COLO668 (cell line): ENCODE measurements at regions not wholly inside any gene's neighbourhood (a gene's known extent, or its start where the extent isn't known, plus 50 kb on each side); places are given as distances from the start of the nearest gene placed in this dataset.
"Not testable (repeated sequence)": the region's sequence is repeated elsewhere in the genome, so short reads cannot be mapped to it uniquely, and the experiment has no call there.

Experiments used
- DNase-seq: peaks from one replicate; lab custom pipeline; 2025; ENCODE audit not compliant: unreplicated experiment; lab: John Stamatoyannopoulos, UW

GRCh38 chr5:16392718-16393117 lies 72.9 kb downstream of the ZNF622 start:
- no peak for DNase-seq

DNA sequence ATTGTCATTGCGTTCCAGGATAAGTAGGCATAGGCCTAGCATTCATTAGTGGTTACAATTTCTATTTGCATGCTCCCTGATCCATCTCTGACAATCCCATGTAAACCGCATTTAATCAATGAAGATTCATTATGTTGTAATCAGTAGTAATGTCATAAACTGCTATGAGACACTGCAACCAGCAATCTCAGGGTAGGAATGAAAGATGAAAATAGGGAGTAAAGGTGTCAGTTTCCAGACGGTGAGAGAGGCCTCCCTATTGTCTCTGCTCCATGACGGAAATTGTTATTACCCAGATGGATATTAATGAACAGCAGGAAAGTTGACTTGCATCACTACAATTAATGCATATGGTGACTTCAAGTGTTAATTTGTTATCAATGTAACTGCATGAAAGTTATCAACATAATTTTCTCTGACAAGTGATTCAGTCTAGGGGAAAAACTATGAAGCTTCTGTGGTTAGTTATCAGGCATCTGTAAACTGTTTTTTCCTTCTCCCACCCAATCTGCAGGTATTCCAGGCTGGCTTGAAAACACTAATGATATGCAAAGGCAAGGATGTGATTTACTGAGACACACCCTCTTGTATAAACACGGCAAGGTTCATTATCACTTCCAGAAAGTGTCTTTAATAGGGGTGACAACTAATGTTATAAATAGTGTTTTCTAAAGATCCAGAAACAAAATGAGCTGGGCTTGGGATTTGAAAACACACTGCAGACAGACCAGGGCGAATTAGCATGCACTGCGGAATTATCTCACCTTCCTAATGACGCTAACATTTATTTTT lies 73.5 kb downstream of the ZNF622 start:
- DNase-seq: no peak

GRCh38 chr5:16390825-16391224 lies 74.8 kb downstream of the ZNF622 start:
- no peak for DNase-seq

DNA sequence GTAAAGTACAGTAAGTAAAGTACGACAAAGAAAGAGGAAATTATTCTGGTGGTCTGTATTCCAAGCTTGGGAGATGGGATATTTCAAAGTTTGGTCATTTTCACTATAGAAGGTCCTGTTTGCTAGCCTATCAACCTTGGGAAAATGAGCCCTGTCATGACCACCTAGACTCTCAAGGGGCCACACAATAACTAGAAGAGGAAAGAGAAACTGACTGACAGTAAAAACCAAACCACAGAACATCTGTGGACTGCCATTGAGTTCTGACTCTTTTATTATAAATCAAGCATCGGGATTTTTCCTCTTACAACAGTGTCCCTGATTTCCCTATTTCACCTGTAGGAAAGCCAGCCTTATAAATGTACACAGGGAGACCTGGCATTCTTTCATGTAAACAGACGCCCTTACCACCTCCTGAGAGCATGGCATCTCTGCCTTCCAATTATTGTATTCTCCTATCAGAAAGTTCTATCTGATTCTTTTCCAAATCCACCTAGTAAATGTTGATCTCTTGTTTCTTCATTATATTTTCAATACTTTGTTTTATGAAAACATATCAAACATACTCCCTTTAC lies 80.0 kb downstream of the ZNF622 start:
- DNase-seq: no peak

DNA sequence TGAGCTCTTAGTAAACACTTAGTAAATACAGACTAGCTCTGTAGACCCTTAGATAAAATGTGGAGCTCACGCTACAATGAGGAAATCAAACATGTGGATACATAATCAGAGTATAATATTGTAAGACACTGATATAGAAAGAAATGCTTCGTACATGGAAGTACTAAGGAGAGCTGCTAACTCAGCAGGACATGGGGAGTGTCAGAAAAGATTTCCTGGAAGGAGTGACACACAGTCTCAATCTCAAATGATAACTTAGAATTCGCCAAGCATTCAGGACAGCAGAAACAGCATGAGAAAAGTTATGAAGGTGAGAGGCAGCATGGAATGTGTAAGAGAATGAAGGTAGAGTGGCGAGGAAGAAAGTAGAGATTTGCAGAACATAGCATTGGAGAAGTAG lies 80.8 kb downstream of the ZNF622 start:
- no peak for DNase-seq

DNA sequence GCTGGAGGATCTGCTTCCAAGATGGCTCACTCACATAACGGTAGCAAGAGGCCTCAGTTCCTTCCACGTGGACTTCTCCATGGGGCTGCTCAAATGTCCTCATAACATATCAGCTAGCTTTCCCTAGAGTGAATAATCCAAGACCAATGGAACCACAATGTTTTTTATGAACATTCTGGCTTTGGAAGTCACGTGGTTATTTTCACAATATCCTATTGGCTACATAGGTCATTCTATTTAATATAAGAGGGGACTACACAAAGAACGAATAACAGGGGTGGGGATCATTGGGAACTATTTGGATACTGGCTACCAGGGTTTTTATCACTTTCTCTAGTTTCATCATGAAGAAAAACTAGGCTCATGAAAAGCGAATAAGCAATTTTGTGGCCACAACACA lies 81.4 kb downstream of the ZNF622 start:
- no peak for DNase-seq

GRCh38 chr5:16383544-16384052 lies 82.0 kb downstream of the ZNF622 start:
- no peak for DNase-seq

DNA sequence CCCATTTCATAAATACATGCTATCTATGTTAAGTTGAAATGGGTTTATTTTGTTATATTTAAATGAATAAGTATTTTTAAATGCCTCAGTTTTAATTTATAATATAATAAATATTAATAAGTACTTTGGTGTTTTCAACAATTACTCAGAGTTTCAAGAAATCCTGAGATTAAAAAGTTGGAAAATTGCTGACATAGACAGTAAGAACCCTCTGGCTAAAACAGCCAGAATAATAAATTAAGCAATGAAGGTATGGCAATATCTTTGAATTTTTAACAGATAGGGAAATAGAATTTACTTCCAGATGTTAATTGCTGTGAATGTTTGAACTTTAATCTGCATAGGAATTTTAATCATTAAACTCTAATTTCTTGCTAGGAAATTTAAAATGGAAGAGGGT lies 83.6 kb downstream of the ZNF622 start:
- DNase-seq: no peak

DNA sequence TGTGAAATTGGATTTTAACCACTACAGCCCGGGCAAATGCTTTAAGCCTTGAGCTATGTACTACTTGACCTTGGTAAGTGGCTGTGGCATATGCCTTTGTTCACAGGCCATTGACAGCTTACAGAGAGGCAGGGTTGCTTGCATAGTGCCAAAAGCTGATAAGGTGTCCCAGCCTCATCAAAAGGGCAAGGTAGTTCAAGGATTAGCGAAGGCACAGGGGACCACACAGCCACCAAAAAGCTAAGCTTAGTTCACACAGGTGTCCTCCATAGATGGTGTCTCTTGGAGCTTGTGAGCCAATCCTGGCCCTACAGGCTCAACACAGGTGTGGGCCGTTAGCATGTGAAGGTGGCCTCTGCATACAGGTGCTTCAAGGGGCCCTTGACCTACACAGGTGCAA lies 86.8 kb downstream of the ZNF622 start:
- no peak for DNase-seq

DNA sequence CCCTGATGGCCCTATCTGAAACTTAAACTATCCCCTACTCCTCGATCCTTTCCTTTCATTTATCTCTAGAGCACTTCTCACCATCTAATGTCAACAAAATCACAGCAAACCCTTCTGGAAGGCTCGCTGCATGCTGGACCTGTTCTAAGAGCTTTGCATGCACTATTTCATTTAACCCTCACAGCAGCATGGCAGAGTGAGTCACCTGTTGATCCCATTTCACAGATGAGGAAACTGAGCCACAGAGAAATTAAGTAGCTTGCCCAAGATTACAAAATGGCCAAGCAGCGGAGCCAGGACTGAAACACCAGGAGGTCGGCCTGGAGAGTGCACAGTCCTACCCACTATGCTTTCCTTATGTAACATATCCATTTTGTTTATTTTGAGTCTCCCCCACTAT lies 93.1 kb downstream of the ZNF622 start:
- no peak for DNase-seq

DNA sequence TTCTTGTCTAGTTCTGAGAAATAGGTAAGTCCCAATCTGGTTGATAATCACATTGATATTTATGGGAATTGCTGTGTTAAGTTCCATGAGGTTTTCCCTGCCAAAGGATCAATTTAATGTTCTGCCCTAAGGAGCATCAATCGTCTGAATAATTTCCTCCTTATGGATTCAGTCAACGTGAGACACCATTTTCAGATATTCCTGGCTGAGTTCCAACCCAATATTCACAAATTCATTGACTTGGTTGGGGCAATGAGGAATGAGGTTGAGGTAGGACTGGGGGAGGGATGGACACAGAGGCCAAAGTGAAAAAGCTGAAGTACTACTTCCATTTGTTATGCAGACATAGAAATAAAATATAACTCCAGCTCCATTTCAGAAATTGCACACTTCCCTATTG lies 99.1 kb downstream of the ZNF622 start:
- DNase-seq: no peak

GRCh38 chr5:16364910-16365309 lies 100.7 kb downstream of the ZNF622 start:
- DNase-seq: no peak

DNA sequence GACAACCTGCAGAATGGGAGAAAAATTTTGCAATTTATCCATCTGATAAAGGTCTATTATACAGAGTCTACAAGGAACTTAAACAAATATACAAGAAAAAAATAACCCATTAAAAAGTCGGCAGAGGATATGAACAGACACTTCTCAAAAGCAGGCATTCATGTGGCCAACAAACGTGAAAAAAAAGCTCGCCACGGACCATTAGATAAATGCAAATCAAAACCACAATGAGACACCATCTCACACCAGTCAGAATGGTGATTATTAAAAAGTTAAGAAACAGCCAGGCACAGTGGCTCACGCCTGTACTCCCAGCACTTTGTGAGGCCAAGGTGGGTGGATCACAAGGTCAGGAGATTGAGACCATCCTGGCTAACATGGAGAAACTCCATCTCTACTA lies 112.2 kb downstream of the ZNF622 start:
- not testable (repeated sequence) for DNase-seq

DNA sequence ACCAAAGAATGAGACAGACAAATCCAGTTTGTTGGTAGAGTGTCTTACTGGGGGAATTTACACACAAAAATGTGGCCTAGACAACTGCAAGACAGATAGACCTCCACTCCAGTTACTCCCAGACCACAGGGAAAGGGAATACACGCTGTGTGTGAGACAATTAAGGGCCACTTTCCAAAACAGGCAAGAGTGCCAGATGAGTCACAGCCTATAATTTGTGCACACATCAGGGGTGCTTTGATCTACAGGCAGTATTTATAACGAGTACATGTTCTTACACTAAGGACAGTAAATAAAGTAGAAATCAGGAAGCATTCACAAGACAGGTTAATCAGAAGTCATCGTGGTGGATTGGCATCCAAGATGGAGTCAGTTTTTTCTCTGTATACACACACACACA lies 114.8 kb downstream of the ZNF622 start:
- peak; percentile 16 for DNase-seq

GRCh38 chr5:16346380-16346779 lies 119.2 kb downstream of the ZNF622 start:
- DNase-seq: no peak

- DNase-seq: no peak
These were observed 120.1 kb downstream of the ZNF622 start for GRCh38 chr5:16345454-16345853.

GRCh38 chr5:16326137-16326536 lies 139.5 kb downstream of the ZNF622 start:
- no peak for DNase-seq

DNA sequence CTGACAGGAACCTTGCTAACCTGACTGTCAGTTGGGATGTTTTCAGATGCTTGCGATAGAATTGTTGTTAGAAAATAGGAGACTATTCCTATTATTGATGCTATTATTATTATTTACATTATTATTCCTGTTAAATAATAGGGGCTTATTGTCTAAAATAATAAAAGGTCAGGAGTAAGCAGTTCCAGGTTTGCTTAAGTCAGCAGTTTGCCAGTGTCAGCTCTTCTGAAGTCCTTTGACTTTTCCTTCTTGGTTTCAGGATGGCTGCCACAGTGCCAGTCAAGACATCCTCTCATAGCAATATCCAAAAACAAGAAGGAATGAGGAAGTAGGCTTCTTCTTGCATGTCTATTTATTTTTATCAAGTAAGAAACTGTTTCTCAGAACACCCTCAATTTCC lies 141.7 kb upstream of the MARCHF11 start:
- DNase-seq: no peak

DNA sequence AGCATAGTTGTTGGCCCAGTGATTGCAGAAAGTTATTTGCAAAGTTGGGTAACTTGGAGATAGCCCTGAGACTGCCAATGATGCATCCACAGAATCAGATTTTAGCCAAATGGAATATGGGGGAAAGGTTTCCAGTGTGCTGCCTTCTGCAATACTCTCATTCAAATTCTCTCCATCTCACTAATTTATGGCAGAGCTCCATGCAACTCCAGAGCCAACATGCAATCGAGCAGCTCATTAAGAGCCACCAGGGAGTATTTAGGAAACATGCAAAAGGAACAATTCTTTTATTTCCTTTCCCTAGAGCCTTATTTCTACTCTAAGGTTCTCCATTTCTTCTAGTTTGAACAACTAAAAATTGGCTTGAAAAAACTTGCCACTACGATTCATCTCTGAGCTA lies 135.9 kb upstream of the MARCHF11 start:
- no peak for DNase-seq

DNA sequence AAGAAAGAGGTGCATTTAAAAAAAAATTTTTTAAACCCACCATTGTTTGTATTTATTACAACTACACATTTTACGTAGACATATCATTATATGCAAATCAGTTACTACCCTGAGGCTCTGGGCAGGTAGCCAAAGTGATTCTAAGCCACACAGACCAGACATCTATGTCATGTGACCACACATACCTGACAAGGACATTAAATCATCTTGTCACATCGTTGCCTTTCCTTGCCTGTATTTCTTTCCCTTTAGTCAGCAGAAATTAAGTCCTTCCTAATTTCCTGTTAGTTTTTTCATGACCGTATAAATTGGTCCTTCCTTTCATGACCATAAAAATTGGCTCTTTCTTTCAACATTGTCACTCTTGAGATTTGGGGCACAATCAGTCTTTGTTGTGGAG lies 134.2 kb upstream of the MARCHF11 start:
- peak; percentile 64 for DNase-seq

- DNase-seq: no peak
These were observed 133.2 kb upstream of the MARCHF11 start for GRCh38 chr5:16312785-16313184.

DNA sequence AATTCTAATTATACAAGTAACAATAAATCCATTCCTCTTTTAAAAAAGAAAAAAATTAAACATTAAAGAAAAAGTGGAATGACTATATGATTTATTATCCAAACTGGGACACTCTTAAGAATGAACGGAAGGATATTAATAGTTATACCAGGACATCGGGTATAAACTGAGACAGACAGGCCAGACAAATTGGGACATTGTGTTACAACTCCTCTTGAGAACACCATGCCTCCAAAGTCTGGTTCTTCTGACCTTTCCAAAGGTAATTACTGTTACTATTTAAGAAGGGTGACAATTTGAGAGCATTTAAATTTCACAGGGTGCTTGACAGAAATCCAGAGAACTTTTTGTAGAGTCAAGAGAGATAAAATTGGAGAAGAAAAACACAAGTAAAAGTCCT lies 132.1 kb upstream of the MARCHF11 start:
- DNase-seq: no peak

DNA sequence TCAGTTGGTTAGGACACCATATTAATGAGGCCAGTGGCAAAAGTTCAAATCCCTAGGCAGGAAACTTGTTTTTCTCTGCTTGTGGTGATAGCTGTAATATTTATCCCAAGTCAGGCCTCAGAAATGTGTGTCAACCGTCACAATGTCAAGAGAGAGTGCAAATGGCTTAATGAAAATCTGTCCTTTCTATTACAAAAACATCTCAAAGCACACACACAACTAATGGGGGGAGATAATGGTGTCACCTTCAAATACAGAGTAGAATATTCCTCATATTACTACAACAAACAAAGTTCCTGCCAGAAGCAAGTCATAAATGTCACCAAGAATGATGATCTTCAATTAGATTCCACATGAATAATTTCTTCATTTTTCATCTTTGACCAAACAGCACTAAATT lies 127.2 kb upstream of the MARCHF11 start:
- DNase-seq: no peak
